ENCODE measurements at regions not wholly inside any gene's neighbourhood (a gene's known extent, or its start where the extent isn't known, plus 50 kb on each side); places are given as distances from the start of the nearest gene placed in this dataset.

DNA sequence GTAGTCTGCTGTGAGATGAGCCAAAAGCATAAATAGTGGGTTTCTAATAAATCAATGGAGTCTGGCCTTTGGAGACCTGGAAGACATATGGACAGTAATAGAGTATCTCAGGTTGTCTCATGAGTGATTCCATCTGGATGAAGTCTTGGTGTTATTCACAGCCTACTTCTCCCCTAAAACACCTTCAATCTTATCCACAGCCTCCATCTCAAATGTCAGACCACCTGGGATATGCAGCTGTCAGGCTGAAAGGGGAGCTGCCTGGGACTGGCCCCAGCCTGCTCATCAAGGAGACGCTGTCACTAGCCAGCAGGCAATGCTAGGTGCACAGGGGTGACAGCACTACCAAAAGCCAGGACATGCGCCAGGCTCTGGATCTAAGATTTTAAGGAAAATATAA, 684.0 kb upstream of the ZEB2 start:
- DNase-seq (ENCODE audit: low spot score) = no peak

DNA sequence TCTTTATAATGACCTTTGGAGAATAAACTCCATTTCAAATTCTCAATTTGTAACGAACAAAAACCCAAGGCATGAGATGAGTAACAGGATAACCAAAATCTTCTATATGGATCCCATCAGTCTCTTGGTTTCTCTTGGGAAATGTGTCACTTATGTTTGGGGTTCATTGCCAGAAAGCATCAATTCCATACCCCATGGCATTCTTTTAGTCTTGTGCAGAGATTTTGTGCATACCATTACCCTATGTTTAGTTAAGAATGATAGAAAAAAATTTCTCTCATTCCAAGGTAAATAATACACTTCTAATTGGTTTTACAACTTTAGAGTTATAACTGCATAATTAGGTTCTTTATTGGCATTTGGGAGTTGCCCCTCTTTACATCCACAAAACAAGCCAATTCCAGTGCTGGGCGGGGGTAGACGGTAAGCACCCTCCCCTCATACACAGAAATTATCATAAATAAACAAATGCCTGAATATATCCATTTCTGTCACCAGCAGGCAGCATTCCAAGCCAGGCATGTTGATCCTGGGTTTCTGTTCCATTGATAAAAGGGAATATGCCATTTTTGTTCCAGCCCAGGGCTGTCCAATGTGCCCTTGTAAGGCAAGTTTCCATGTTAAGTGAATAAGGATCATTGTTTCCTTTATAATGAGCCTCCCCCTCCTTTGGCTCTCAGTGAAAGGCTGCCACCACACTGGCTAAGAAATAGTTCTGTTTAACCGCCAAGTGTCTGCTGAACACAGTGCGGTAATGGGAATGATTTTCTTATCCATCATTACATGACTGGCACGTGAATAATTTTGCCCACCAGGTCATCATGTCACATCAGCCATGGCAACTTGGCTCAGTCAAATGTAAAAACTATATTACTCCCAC, 680.1 kb upstream of the ZEB2 start:
- no peak for DNase-seq (ENCODE audit: low spot score)

DNA sequence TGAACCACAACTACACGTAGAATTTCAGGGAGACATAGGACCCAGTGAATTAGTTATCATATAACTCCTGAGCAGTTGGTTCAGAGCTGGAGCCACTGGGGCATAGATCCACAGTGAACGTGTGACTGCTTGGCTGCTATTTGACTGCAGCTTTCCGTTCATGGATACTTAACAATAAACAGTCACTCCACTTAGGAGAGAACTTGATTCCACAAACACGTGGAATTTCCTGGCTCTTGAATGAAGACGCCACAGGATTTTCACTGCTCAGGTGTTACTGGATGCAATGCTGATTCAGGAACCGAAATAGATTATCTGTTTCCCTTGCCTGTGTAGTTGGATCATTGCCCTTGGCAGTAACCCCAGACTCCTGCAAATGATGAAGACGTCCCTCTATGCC, 679.1 kb upstream of the ZEB2 start:
- no peak for DNase-seq (ENCODE audit: low spot score)

DNA sequence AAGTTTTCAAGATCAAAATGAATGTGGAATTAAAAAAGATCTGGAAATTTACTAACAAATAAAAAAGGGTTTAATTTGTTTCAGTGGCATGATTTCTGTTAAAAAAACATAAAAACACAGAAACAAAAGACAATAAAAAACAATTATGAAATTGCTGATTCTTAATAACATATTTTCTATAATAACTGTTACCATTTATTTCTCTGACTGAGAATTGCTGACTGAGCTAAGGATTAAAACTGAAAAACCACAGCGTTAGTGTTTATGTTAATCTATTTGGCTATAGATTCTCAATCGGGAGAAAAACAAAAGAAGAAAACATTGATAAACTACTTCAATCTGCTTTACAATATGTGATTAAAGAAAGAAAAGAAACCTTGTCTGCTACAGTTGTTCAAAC, 678.6 kb upstream of the ZEB2 start:
- DNase-seq (ENCODE audit: low spot score) = no peak

DNA sequence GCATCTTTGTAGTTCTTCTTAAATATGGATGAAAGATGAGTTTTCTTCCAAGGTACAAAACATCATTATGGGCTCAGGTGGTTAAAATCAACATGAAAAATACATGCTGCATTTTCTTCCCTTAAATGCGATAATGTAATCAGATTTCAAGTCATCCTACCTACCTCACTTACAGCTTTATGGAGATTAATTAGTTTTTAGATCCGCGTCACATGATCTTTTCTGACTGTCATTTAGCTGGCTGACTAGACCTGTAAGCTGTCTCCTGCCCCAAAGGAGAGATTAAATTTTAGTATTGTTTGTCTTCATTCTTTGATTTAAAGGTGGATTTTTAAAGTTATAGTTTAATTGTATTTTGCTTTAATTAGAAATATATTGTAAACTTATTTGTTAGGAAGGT, 678.0 kb upstream of the ZEB2 start:
- no peak for DNase-seq (ENCODE audit: low spot score)

DNA sequence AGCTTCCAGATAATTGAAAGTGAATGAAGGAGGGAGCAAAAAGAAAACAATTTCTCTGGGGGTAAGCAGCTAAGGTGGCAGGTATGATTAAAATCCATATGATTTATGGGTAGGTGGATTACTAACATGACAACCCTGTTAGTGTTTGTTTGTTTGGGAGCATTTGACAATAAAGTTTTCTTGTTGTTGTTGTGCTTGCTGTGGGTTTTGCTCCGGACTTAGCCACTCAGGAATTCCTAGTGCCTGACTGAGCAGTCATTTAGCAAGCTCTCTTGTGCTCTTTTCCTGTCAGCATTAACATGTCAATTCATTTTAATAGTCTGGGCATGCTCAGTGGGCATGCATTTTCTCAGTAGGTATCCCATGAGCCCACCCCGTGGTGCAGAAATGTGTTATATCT, 674.8 kb upstream of the ZEB2 start:
- peak; percentile 17 for DNase-seq (ENCODE audit: low spot score)

DNA sequence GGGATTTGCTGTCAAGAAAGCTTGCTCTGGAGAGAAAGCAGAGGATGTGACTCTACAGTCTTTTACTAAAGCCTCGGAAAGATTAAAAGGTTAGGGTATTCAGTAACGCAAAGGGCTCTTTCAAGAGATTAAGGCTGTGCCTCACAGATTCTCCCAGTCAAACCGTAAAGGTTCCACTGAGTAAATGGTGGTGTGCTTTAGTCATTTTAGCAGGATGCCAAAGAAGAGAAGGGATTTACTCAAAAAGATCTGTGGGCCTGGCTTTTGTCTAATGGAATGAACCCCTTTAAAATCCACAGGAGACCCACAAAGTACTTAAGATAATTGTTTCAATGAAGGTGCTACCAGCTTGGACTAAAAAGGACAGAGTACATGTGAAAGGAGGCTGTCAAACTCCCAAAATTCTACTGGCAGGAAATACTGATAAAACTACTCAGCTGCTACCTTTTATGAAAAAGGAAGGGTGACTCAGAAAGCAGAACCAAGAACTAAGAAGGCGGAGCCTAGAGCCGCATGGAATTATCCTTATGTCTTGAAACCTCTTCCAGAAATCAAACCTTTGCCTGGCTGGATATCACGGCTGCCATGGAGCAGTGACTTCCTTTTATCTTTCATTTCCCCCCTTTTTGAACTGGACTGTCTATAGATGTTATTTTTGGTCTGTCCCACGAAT, 670.2 kb upstream of the ZEB2 start:
- DNase-seq (ENCODE audit: low spot score) = no peak

DNA sequence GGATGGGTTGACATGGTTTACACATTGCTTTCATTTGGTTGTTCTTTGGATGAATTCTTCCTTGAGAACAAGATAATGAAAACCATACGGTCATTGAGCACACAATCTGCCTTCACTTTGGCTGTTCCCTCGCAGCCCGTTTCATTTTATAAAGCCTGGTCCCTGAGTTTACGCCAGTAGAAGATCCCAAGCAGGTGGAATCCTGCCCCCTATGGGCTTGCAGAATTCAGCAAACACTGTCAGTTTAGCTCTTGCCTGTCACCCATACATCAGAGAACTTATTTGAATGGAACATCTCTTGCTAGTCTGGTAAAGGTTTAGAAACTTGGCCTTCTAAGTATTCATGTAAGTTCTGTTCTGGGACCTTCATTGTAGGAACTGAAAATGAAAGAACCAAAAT, 666.4 kb upstream of the ZEB2 start:
- peak; percentile 19 for DNase-seq (ENCODE audit: low spot score)

DNA sequence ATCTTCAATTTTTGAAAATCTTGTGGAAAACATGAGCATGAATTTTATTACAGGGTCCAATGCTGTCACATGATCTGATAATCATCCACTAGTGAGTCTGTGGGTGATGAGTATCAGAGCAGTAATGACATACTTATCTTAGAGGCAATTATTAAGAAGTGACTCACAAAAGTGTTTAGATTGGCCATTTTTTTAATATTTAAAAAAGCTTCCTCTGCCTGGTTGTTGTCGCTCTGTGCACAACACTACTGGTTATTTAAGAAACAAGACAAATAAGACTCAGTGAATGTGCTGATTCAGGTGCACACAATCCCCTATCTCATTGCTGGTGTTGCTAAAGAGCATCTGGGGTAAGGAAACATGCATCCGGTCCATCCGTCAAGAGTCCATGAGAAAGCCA, 665.8 kb upstream of the ZEB2 start:
- no peak for DNase-seq (ENCODE audit: low spot score)

DNA sequence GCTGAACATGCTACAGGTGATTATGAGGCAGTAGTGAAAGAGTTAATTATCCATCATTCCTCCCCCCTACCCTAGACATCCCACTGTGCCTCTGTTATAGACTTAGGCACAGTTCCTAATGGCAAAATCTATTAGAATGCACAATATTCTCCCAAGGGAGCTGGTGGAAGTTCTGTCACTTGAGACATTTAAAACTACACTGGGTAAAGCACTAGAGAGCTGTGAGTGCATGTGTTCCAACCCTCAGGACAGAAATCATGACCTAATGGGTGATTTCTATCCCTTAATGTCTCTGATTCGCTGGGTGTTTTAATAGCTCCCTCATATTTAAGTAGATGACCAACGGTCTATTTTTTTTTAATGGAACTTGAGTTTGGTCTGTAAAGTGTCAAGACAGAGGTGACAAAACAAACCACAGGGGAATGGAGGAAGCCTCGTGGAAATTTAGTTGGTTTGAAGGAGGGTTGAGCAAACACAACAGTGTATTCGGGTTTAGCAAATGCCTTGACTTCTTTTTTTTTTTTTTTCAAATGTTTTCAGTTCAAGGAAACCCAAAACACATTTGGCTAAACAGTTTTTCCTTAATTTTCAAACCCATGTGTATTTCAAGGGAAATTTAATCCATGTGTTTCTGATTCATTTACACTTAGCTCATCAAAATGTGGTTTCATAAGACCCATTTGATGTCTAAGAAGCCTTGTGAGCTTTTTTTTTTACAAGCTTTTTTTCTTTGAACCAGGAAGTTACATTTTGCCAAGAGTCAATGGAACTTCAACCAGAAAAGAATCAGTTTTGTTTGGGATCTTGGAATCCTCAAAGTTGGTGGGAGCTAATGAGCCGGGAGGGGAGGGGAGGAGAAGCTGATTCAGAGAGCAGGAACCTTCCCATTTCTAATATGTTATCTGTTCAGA, 665.1 kb upstream of the ZEB2 start:
- no peak for DNase-seq (ENCODE audit: low spot score)

DNA sequence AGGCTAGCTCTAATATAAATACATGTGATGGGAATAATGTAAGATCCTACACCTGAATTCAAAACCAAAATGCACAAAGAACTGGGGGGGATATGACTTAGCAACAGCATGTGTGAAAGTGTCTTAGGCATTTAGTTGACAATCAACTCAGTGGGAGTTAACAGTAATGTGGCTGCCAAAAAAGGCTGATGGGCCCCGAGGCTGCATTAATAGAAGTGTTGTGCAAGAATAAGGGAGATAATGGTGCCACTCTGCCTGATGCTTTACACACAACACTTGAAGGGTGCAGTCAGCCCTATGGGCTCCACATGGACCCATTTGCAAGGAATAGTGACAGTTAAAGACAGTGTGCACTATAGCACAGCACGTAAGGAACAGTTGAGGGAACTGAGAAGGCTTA, 649.4 kb upstream of the ZEB2 start:
- DNase-seq (ENCODE audit: low spot score) = no peak

DNA sequence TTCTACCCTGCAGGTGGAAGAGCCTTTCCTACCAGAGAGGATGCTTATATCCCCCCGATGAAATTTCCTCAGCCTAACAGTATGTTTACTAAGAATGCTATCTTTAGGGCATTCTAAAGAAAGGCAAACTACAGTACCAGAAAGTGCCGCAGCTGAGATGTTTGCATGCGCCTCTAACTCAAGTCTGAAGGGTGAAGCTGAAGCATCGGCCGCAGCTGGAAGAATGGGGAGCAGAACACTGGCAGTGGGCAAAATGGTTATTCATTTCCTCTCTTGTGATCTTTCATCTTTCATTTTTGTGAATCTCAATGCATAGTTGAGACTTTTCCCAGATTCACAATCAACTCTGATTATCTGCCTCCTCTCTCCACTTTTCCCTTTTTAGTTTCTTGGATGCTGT, 648.2 kb upstream of the ZEB2 start:
- DNase-seq (ENCODE audit: low spot score) = no peak

DNA sequence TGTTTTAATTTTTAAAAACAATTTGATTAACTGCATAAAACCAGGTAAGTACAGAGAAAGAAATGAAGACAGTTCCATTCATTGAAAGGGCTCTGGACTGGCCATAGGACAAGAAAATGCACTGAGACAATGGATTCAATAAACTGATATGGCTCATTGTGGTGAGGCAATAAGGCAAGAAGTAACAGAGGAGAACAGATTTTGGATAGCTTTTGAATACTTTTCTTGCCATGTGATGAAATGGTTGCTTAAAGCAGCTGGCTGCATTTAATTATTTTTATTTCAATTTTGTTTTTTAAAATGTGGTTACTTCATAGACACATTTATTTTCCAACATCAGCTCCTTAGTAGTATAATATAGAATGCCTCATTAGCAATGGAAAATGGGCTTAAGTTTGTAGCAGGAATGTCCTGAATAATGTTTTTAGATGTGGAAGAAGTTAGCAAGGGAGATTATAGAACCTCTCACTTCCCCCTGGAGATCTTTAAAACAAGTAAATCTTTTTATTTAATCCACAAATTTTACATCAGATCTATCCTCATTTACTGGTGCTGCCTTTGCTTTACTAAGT, 646.9 kb upstream of the ZEB2 start:
- DNase-seq (ENCODE audit: low spot score) = no peak

DNA sequence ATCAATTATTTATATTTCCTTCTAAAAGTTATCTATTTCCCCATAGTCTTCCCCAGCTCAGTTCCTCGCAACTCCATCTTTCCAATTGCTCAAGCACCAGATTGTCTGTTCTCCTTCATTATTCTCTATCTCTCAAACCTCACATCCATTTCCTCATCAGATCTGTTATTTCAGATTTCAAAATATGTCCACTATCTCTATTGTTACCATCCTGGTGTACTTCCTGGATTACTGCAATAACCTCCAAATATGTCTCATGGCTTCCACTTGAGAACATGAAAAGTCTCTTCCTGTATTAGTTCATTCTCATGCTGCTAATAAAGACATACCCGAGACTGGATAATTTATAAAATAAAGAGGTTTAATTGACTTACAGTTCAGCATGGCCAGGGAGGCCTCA, 641.7 kb upstream of the ZEB2 start:
- no peak for DNase-seq (ENCODE audit: low spot score)

DNA sequence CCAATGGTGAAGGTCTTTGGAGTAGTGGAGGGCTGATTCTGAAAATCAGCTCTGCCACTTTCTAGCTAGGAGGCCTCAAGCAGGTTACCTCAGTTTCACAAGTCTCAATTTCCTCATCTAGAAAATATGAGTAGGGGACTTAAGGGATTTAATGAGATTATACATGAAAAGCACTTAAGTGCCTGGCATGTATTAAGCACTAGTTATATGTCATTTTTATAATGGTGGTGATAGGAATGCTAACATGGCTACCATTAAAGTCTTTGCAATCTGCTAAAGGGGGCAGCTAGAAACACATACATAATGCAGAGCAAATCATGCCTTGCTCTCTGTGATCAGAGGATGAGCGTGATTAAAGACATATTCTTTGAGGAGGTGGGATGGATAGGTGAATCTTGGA, 640.9 kb upstream of the ZEB2 start:
- no peak for DNase-seq (ENCODE audit: low spot score)

DNA sequence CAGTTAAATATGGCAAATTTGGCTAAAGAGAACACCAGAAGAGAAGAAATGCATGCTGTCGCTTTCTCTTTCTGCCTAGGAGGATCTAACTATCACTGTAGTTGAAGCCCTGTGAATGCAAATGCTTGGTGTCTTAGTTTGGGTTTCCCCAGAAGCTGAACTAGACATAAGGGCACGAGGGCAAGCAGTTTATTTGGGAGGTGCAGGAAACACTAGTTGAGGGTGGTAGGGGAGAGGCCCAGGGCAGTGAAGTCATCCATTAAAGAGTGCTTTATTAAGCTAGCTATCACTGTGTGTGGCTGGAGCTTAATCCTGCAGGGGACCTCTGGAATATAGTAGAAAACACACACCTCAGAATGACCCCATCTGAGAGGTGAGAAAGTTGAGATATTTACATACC, 639.8 kb upstream of the ZEB2 start:
- DNase-seq (ENCODE audit: low spot score) = no peak

DNA sequence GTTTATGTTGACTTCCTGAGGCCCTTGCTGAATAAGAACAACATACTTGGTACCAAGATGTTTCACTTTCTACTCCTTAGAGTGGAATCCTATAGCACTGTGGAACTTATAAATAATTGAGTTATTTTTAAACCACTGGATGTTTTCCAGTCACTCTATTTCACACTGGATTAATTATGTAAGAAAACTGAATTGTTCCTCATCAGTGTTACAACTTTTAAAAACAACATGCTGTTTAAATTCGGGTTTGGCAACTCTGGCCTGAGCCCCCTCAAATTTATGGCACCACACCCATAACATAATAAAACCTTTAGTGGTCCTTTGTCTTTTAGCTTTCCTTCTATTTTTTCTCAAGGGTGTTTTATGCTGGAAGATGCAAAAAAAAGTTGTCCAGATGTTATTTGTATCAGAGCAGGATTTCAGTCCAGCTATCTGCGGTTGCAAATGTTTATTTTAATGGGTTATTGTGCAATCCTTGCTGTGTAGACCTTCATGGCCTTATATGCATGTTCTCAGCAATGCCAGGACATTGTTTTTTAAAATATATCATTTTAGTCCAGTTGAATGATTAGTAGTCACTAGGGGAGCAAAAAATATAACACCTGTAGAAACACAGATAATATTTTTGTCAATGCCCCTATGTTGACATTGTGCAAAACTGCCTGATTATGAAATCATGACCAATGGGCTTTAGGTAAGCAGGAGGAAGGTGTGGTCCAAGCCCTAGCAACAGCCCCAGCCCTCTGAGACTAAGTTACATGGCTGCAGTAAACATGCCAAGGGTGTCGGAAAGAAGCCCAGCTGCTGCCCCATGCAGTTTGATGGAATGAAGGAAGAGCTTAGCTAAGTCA, 638.0 kb upstream of the ZEB2 start:
- DNase-seq (ENCODE audit: low spot score) = no peak

DNA sequence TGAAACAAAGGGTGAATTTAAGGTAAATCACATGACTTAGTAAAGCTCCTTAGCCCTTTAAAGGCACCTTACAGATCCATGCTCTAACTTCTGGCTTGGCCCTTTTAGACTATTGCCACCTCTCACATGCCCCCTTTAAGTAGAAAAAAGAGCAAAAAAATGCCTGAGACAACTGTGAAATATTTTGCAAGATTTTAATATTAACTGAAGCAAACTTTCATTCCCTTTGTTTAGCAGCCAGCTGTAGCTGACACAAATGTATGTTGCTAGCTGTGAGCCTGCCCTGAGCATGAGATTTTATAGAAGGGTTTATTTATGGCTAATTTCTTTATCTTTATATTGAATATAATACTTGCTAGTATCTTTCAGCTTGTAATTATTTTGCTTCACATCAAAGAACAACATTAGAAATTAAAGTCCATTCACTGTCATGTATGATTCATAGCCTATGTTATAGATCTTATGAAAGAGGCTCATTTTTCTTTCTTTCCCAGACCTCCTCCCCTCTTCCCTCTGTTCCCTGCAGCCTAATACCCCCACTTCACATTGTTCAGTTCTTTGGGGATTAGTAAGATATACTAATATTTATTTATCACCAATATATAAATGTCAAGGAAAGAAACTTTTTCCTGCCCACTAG, 637.2 kb upstream of the ZEB2 start:
- DNase-seq (ENCODE audit: low spot score) = no peak

DNA sequence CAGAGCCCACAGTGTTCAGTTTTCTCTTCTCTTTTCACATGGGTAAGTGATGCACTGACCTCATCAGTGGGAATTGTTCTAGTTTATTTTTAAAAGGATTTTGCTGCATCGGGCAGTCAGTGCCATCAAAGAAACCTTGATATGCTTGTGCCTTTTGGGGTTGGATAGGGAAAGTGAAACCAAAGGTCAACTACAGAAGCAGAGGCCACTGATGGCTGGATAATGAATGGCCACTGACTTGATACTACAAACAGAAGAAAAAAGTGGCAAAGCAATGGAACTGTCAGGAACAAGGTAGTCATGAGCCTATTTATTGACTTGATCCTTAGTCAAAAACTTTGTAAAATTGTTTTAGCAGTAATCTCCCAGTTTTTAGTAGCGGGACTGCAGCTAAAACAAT, 636.3 kb upstream of the ZEB2 start:
- no peak for DNase-seq (ENCODE audit: low spot score)

DNA sequence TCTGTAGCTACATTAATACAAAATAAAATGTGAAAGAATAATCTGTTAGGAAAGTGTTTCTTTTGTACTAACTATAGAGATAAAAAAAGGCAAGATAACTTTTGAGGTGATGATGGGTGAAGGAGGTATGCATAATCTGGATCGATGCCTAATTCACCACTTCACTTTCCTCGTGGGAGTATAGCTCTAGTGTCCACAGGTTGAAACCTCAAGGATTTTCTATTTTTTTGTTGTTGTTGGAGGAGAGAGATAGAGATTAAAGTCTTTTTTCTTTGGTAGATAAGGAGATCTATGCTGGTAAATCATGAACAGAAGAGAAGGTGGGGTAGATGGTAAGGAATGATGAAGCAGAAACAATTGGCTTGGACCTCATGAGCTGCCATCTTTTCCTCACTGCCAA, 635.3 kb upstream of the ZEB2 start:
- no peak for DNase-seq (ENCODE audit: low spot score)

DNA sequence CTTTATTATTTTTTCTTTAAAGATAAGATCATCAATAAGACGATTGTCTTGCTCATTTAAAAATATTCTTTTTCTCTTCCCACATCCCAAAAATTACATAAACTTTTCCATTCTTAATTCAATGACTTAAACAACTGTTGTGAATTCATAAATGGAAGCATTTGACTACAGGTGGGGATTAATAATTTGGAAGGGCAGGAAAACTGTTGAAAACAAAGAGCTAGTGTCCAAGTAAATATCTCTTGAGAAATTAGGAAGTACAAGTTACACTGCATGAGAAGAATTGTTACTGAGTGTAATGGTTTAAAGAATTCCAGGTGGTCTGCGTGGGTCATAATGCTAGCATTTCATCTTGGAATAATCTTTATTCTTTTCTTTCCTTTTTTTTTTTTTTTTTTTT, 634.8 kb upstream of the ZEB2 start:
- no peak for DNase-seq (ENCODE audit: low spot score)

Measured in iPS-NIHi11 (cell line).